HG03139 (cell line): ENCODE measurements at regions not wholly inside any gene's neighbourhood (a gene's known extent, or its start where the extent isn't known, plus 50 kb on each side); places are given as distances from the start of the nearest gene placed in this dataset.

Source experiments
- ATAC-seq: cut with Tn5 transposase; IDR thresholded peaks from one replicate; pipeline ENCODE4 v1.9.1; 2021; ENCODE audit not compliant: unreplicated experiment

DNA sequence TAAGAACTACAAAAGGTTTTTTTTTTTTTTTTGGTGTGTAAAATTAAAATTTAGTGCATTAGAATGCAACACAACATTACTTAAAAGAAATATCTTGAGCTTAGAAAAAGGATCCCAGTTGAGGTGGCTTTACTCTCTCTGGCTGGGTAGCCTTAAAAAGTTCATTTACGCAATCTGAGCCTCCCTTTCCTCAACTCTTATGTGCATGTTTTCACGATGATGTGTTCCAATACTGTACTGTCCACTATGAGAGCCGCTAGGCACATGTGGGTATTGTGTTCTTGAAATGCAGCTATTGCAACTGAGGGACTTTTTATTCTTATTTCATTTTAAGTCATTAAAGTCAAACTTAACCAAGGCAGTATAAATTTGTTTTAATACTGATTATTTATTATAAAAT is 460.9 kb upstream of the SYT1 start:
- ATAC-seq: no peak

DNA sequence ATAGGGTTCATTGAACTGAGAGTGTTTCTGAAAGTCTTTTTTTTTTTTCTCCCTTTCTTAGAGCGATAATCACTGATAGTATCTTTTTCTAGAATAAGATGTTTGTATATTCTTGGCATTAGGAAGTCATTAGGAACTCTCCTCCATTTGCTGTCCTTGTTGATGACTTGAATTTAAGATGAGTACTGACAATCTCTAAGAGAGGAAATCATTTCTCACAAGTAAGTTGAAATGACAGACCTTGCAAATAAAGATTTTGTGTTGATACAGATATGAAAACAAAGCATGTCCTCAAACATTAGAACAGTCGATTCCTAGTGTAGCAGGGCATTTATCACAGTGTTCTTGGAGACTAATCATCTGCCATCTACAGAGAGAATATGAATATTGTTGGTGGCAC is 458.4 kb upstream of the SYT1 start:
- no peak for ATAC-seq

- ATAC-seq: peak; percentile 77
Observed at GRCh38 chr12:78406828-78407227, 457.7 kb upstream of the SYT1 start.

- ATAC-seq: no peak
Observed at GRCh38 chr12:78407722-78408121, 456.9 kb upstream of the SYT1 start.

GRCh38 chr12:78414071-78414470 is 450.5 kb upstream of the SYT1 start:
- no peak for ATAC-seq

DNA sequence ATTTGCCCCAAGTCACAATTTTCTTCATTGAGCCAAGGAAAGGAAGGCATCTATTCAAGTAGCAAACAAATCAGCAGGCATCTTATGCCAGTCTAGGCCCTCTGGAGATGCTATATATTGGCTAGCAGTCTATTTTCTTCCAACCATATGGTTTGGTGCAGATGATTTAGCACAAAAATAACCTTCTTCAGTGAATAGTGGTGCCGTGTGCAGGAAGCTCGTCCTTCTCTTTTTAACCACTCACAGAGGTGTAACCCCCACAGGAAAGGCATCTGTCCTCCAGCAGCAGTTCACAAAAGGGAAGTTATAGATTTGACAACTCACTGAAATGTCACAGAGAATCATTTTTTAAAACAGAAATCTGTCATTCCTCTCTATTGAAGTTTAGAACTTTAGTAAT is 445.7 kb upstream of the SYT1 start:
- no peak for ATAC-seq

DNA sequence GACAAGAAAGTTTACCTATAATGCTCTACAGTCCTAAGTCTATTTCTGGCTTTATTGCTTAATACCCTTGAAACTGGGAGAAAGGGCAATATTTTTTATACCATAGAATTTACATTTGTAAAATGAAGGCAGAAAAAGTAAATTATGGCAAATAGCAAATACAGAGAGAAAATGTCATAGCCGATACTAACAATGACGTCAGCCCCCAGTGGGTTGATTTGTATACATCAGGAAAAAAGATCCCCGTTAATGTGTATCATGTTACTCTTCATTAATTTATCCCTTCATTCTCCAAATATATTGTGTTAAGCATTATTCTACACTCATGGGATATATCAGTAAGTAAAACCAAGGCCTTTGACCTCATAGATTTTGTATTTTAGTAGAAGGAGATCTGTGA is 445.1 kb upstream of the SYT1 start:
- no peak for ATAC-seq

DNA sequence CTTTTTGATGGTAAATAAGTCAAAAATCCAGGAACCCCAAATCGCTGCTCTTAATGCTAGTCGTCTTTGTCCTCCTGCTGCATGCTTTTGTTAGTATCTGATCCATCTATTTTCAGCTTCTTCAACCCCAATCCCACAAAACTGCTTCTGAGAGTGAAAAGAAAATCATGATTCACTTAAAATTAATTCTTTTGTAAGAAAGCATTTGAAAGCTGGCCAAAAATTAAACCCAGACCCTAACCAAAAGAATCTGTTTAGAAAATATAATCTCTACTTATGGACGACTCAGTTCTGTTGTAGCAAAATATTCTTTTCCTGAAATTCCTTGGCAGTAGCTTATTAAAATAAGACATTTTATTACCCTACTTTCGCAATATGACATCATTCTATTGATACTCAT is 443.6 kb upstream of the SYT1 start:
- ATAC-seq: no peak

- no peak for ATAC-seq
Observed at GRCh38 chr12:78430551-78430950, 434.0 kb upstream of the SYT1 start.

DNA sequence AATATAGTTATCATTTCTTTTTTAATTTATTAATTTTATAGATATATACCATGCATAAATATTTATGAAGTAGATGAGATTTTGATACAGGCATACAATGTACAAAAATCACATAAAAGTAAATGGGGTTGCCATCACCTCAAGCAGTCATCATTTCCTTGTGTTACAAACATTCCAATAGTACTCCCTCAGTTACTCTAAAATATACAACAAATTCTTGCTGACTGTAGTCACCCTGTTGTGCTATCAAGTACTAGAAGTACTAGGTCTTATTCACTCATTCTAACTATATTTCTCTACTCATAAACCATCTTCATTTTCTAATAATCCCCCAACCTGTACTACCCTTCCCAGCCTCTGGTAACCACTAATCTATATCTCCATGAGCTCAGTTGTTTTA is 432.6 kb upstream of the SYT1 start:
- no peak for ATAC-seq

DNA sequence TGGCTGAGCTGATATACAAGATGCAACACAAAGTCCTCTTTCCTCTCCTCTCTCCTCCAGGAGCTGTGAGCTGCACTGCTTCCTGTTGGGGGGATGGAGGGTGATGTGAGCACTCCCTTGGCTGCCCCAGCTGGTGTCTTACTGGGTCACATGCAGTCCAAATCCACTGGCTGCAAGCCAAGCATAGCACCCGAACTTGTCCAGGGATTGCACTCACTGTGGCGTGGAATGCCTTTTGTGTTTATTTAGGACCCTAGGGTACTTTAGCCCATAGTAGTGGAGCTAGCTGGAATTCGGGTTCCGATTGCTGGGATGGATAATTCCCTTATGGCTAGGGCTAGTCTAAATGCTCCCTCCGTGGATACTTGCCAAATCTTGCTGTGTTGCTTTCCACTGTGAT is 424.9 kb upstream of the SYT1 start:
- ATAC-seq: no peak

GRCh38 chr12:78441737-78442453 is 422.7 kb upstream of the SYT1 start:
- ATAC-seq: no peak

GRCh38 chr12:78442454-78442801 is 422.1 kb upstream of the SYT1 start:
- ATAC-seq: no peak

DNA sequence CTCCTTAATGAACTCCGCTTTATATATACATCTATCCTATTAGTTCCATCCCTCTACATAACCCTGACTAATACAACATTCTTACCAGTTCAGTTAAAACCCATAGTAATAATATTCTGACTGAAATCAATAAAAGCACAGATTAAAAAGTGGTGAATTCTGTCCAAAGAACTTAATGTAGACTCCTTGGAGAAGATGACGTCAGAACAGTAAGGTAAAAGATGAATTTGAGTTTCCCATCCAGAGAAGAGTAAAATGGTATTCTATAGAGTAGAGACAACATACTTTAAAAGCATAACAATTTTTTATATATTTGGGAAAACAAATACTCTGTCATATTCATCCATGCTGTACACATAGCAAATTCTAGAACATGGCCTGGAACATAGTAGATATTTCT is 418.0 kb upstream of the SYT1 start:
- no peak for ATAC-seq

GRCh38 chr12:78447373-78447772 is 417.2 kb upstream of the SYT1 start:
- no peak for ATAC-seq

DNA sequence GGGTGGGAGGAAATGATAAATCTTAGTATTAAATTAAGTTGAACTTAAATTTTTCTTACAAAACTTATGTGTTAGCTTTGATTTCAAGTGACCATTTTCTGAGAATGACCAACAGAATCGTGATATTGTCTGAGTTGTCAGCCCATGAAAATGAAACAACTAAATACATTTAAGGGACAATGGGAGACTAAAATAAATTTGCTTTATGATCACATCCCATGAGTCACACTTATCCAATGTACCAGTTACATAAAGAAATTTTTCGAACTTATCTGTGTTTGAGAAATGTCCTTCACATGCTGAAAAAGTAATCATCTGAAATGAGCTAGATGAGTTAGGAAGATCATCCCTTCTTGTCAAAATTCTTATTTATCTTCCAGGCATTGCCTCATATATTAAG is 415.9 kb upstream of the SYT1 start:
- no peak for ATAC-seq

DNA sequence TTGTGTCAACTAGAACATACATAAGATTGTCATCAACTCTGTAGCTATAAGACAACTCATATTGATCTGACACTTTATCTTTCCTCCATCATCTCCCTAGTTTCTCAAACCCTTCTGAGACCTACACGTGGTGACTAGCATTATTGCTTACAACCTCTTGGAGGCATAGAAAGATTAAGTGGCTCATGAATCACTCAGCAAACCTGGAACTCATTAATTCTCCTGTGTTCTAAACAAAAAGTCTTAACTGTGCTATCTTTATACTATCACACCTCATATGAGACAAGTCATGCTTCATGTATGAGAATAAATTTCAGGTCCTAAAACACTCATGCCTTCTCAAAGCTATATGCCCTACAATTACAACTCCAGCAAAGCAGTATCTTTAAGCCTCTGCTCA is 408.6 kb upstream of the SYT1 start:
- ATAC-seq: no peak

GRCh38 chr12:78457938-78458337 is 406.6 kb upstream of the SYT1 start:
- ATAC-seq: peak; percentile 98

GRCh38 chr12:78470354-78471195 is 394.0 kb upstream of the SYT1 start:
- no peak for ATAC-seq

DNA sequence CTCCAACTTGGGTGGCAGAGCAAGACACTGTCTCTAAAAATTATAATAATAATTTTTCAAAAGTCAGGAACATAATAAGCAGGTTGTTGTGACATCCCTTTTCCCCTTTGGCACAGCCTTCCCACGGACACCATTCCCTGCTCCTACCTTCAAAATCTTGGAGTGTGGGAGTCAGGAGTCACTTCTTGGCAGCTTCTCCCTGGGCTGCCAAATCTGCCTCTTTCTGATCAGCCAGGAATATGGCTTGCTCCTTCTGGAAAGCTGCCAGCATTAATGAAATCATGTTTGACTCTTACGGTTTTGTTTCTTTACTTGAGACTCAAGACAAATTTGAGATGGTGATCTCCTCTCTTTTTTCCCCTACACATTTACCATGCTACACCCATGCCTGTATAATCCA is 391.4 kb upstream of the SYT1 start:
- ATAC-seq: no peak

DNA sequence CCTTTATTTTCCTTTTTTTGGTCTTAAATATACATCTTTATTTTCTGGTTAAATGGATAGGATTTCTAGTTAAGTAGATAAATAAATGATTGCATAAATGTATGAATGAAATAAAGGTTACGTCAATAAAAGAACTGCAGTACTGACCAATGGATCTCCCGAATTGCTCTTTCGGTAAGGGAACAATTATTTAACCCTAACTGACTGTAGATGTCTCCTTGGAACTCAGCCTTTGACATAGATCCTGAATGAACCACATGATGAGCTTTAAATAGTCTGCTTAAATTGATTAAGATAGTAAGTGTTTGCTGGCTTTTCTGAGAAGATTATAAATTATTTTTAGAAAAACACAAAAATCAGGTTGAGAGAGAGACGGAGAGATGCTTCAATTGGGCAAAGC is 391.0 kb upstream of the SYT1 start:
- ATAC-seq: no peak

DNA sequence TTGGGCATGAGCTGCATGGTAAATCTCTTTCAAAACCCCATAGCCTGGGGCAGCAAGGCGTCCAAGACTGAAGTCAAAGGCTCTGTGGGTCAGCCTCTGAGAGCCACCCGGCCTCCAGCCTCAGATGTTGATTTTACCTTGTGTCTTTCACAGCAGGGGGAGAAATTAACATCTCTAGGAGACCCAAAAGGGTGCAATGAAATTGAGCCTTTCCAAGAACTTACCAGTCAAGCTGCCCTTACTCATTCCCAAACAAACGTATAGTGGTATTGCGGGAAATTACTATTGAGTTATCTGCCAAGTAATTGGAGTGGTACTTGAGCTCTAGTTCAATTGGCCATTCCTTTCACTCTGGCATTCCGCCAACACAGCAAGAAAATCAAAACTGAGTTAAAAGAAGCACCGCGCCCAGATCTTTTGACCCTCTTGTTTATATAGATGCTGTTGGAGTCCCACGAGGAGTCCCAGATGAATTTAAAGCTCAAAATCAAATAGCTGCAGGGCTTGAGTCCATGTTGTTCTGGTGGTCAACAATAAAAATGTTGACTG is 380.7 kb upstream of the SYT1 start:
- no peak for ATAC-seq
